HG02981 (cell line): ENCODE measurements at regions not wholly inside any gene's neighbourhood (a gene's known extent, or its start where the extent isn't known, plus 50 kb on each side); places are given as distances from the start of the nearest gene placed in this dataset.

Source experiments
- ATAC-seq: cut with Tn5 transposase; IDR thresholded peaks from one replicate; pipeline ENCODE4 v1.9.1; 2021; ENCODE audit warnings: mild to moderate bottlenecking, moderate library complexity; ENCODE audit not compliant: unreplicated experiment

DNA sequence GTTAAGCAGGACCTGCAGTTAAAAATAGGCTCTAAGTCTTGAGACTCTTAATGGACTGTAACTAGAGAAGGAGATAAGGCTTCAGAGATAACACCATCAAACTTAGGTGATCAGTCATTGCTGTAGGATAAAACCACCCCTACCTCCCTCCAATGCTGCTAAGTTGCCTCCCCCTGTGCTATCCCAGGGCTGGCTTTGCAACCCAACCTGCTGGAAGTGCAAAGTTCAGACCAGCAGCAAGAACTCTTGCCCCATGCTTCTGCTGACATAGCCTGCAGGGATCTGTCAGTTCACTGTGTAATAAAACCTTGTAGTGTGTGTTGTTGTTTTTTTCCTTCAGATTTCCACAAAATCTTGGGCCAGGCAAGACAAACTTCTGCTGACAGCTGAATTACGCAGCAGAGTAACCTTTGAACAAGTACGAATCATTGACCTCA, 57.4 kb upstream of the EPB41L3 start:
- no peak for ATAC-seq

DNA sequence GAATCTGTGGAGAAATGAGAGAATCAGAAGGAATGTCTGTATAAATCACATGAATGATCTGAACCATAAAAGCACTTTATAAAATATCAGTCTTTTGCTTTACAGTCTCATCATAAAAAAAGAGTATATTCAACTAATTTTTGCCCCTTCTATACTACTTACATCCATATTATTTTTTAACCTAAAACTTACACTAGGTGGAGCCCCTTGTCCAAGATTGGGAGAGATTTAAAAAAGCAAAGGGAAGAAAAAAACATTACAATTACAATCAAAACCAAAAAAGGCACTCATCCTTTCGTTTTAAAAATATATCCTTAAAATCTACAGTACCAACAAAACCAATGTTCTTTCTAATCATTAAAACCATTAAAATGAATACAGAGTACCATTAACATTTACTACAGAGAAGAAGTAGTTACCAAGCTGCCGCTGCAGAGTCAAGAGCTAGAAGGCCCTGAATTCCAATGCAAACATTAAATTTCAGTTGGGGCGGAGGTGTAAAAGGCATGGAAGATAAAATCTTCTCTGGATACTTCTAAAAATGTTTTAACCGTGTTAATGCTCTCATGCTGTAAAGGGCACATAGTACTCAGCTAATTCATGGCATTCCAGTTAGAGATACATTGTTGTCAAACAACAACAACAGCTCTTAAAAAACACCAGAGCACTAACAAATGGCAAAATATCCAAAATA, 56.7 kb upstream of the EPB41L3 start:
- ATAC-seq = no peak

DNA sequence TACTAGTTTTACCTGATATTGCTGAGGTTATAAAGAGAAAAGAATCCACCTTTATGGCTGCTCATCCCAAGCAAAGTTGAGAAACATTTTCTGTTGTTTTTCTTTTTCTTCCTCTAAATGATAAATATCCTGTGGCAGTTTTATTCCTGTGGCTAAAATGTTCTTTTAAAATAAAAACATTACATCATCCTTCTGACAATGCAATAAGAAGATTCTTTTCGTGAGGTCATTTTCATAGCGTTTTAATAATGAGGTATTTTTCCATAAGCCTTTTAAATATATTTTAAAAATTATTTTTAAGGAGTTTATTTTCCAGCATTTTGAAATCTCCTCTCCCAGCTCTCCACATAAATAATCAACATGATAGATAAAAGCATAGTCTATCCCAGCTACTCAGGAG, 52.8 kb upstream of the EPB41L3 start:
- no peak for ATAC-seq
